ENCODE measurements at regions not wholly inside any gene's neighbourhood (a gene's known extent, or its start where the extent isn't known, plus 50 kb on each side); places are given as distances from the start of the nearest gene placed in this dataset.

GRCh38 chr13:105509981-105510762 lies 1025.3 kb downstream of the EFNB2 start:
- no peaks in the 10 kb centered on the region for H3K27me3 ChIP-seq (ENCODE audit: insufficient read depth, low read length)
- no peak overlapping the region for H3K27ac ChIP-seq (ENCODE audit: low read depth, low read length)
- no TSS peak for BruUV-seq (replicated peaks)
- TF ChIP-seq SP1 (IDR thresholded peaks at IDR 0.05; ENCODE audit: low read depth) (no peak), SIN3A (IDR thresholded peaks at IDR 0.05; ENCODE audit: low read depth) (no peak), EGR1 (IDR thresholded peaks at IDR 0.05; ENCODE audit: low read depth) (no peak), CEBPB (IDR thresholded peaks at IDR 0.05; ENCODE audit: low read depth) (no peak), RAD21 (IDR thresholded peaks at IDR 0.05; ENCODE audit: low read depth) (no peak), FOSL1 (IDR thresholded peaks at IDR 0.05; ENCODE audit: low read depth) (no peak), ELF1 (IDR thresholded peaks at IDR 0.05; ENCODE audit: borderline replicate concordance, low read depth) (no peak), EZH2phosphoT487 (IDR thresholded peaks at IDR 0.05; ENCODE audit: borderline replicate concordance) (no peak), ZFX (IDR thresholded peaks at IDR 0.05) (no peak), TCF7L2 (IDR thresholded peaks at IDR 0.05; ENCODE audit: borderline replicate concordance, extremely low read depth, insufficient read depth, insufficient read length) (no peak), SRF (IDR thresholded peaks at IDR 0.05; ENCODE audit: low read depth) (no peak), ZBTB33 (IDR thresholded peaks at IDR 0.05; ENCODE audit: extremely low read depth, insufficient replicate concordance, low read length) (no peak), ZNF274 (IDR thresholded peaks at IDR 0.05; ENCODE audit: low read depth, low read length) (no peak), CBX3 (IDR thresholded peaks at IDR 0.05; ENCODE audit: low read depth) (no peak), JUND (IDR thresholded peaks at IDR 0.05) (no peak), CTCF (IDR thresholded peaks at IDR 0.05 in 2 of 3, conservative IDR thresholded peaks at IDR 0.05 in 1 of 3; ENCODE audit: borderline replicate concordance in 1 of 3, insufficient read depth in 1 of 3, low read depth in 2 of 3, low read length in 2 of 3) (no peak), REST (IDR thresholded peaks at IDR 0.05; ENCODE audit: low read depth) (no peak), EZH2 (IDR thresholded peaks at IDR 0.05) (no peak), ATF3 (IDR thresholded peaks at IDR 0.05) (no peak), POLR2A (IDR thresholded peaks at IDR 0.05; ENCODE audit: borderline replicate concordance, extremely low read depth, insufficient read depth, insufficient read length) (no peak)
- H3K36me3 ChIP-seq (ENCODE audit: control insufficient read depth in 1 of 2, insufficient read depth in 2 of 2, low read length in 2 of 2), result no peaks in the 10 kb centered on the region
- CTCF ChIA-PET, result no interaction called here
- no peaks in the 10 kb centered on the region for H4K20me1 ChIP-seq (ENCODE audit: insufficient read depth)
- POLR2A ChIA-PET, result no interaction called here
- RAD21 ChIA-PET (ENCODE audit: low non-redundant PET in 1 of 2, low total read pairs in 2 of 2, uncharacterized antibody in 2 of 2, unreplicated experiment in 2 of 2), result no interaction called here
- H3K9ac ChIP-seq (ENCODE audit: low read length), result no peak overlapping the region
- no peaks in the 10 kb centered on the region for H3K9me3 ChIP-seq (ENCODE audit: control insufficient read depth in 1 of 2, insufficient read depth in 1 of 2, low read depth in 1 of 2, low read length in 2 of 2)
- DNase-seq (ENCODE audit: low read depth, low spot score) (no peak), ATAC-seq (no peak)
- H3K4me3 ChIP-seq (replicated peaks in 1 of 2; ENCODE audit: low read depth in 1 of 2, low read length in 2 of 2), result no peak overlapping the region
- intact Hi-C loops (cut with micrococcal nuclease), result loop anchor here (10.0 kb wide), 1 partner anchor 1025 kb away; the partner anchor contains the start of gene EFNB2
- no peak overlapping the region for H2AFZ ChIP-seq (ENCODE audit: low read depth, low read length, poor library complexity, severe bottlenecking)
- no peak overlapping the region for H3K4me2 ChIP-seq (ENCODE audit: low read length)
- H3K4me1 ChIP-seq (ENCODE audit: control insufficient read depth in 1 of 2, insufficient read depth in 2 of 2, low read length in 2 of 2), result no peaks in the 10 kb centered on the region
- no peaks in the 10 kb centered on the region for H3K79me2 ChIP-seq (ENCODE audit: insufficient read depth, low read length)
- no peaks in the 10 kb centered on the region for H3K9me2 ChIP-seq (ENCODE audit: insufficient read depth)

Data from HCT116 (cell line).